Upper lobe of right lung (tissue), 1 donor: ENCODE measurements at regions not wholly inside any gene's neighbourhood (a gene's known extent, or its start where the extent isn't known, plus 50 kb on each side); places are given as distances from the start of the nearest gene placed in this dataset.

Source experiments
- ATAC-seq: fragments of 200-7000 bp; cut with Tn5 transposase; one replicate; pipeline ENCODE4 v1.9.1; 2020; ENCODE audit warnings: mild to moderate bottlenecking, moderate library complexity
- DNase-seq: peaks from one replicate; pipeline ENCODE4 v3.0.0-alpha.2; 2020
- H3K27ac ChIP-seq: fragments of 200-600 bp; one replicate; pipeline ENCODE4 v1.8.0; 2022
- H3K27me3 ChIP-seq: fragments of 200-600 bp; one replicate; pipeline ENCODE4 v1.8.0; 2022; ENCODE audit warnings: mild to moderate bottlenecking
- H3K36me3 ChIP-seq: fragments of 200-600 bp; one replicate; pipeline ENCODE4 v1.8.0; 2022
- H3K4me1 ChIP-seq: fragments of 200-600 bp; one replicate; pipeline ENCODE4 v1.8.0; 2022
- H3K4me3 ChIP-seq: fragments of 200-600 bp; one replicate; pipeline ENCODE4 v1.8.0; 2022; ENCODE audit warnings: mild to moderate bottlenecking
- H3K9me3 ChIP-seq: fragments of 200-600 bp; one replicate; pipeline ENCODE4 v1.8.0; 2022
- CTCF ChIP-seq: fragments of 200-600 bp; IDR thresholded peaks from one replicate; pipeline ENCODE4 v1.8.0; 2022; ENCODE audit warnings: antibody characterized with exemption
- intact Hi-C: fragments of 100-400 bp; cut with DNase I; formaldehyde crosslinking; loops from one replicate; pipeline ENCODE4 v1.11.0; 2022
- donor health status: DM: no; HTN: yes; CAD: no; lungs with severe emphysema.

DNA sequence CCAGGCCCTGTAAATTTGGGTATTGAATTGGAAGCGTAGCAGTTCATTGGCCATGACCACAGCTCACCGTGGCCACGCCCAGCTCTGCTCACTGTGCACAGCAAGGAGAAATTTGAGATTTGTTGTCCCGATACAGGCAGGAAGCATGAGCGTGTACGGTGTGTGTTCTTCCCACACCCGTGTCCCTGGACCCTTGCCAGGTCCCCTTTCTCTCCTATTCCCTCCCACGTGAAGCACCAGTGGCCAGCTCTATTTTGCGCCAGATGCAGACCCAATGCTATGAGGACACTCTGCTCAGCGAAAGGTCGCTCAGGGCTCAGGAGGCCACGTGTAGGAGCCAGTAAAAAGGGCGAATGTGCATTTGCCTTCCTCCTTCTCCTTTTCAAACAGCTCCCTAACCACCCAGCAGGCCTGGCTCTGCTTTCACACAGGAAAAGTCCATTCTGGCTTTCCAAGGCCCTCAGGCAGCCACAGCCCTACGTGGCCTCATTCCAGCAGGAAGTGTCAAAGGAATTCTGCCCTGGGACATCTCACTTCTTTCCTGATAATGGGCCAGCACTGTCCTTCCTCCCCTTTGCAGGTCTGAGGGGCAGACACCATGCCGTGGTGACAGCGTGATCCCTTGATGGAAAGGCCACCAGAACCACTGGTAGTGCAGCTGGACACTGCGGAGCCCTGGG lies 499.2 kb upstream of the CDH4 start:
- no peak for ATAC-seq

DNA sequence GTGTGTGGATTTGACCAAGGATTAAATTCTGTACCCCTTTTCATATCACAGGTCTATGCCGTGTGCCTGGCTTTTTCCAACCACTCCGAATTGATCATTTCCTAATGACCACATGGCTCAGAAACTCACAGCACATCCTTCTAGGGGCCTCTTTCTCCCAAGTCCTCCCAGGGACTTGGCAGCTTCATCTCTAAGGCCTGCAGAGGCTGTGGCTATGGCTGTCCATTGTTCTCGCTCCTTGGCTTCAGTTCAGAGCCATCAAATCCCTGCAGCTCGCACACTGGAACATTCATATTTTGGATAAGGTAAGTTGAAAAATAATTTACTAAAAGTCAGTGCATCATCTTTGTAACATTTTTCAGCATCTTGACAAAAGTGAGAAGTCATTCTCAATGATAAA lies 497.2 kb upstream of the CDH4 start:
- Histone ChIP-seq H3K9me3 (no peaks in the 10 kb centered on the region), H3K27me3 (no peaks in the 10 kb centered on the region), H3K4me1 (no peaks in the 10 kb centered on the region), H3K27ac (no peak overlapping the region), H3K4me3 (no peak overlapping the region), H3K36me3 (no peaks in the 10 kb centered on the region)
- intact Hi-C loops: no loop called here
- no peak for TF ChIP-seq CTCF
- no peak for ATAC-seq
- DNase-seq: no peak

More for the DNA sequence above, 499.2 kb upstream of the CDH4 start:
- no peaks in the 10 kb centered on the region for H3K9me3 ChIP-seq
- TF ChIP-seq CTCF: no peak
- H3K27me3 ChIP-seq: no peaks in the 10 kb centered on the region
- intact Hi-C loops: no loop called here
- no peak for DNase-seq
- H3K4me1 ChIP-seq: no peaks in the 10 kb centered on the region
- H3K36me3 ChIP-seq: no peaks in the 10 kb centered on the region
- H3K4me3 ChIP-seq: no peak overlapping the region
- H3K27ac ChIP-seq: no peak overlapping the region

DNA sequence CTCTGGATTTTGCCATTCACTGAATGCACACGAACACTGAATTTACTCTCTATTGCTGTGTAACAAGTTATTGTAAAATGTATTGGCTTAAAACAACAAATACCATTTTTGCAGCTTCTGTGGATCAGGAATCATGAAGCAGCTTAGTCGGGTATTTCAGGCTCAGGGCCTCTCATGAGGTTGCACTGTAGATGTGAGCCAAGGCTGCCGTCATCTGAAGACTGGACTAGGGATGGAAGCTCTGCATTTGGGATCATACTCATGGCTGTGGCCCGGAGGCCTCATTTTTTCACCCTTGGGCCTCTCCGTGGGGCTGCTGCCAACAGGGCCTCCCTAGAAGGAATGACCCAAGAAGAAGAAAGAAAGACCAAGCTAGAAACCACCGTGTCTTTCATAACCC lies 492.4 kb upstream of the CDH4 start:
- H3K4me3 ChIP-seq: no peak overlapping the region
- H3K9me3 ChIP-seq: no peaks in the 10 kb centered on the region
- no peak overlapping the region for H3K27ac ChIP-seq
- DNase-seq (no peak), ATAC-seq (no peak)
- H3K4me1 ChIP-seq: no peaks in the 10 kb centered on the region
- intact Hi-C loops: no loop called here
- no peaks in the 10 kb centered on the region for H3K36me3 ChIP-seq
- no peak for TF ChIP-seq CTCF
- no peaks in the 10 kb centered on the region for H3K27me3 ChIP-seq

- no peak for TF ChIP-seq CTCF
- no peak for ATAC-seq
- Histone ChIP-seq H3K9me3 (no peaks in the 10 kb centered on the region), H3K4me3 (no peak overlapping the region), H3K4me1 (no peaks in the 10 kb centered on the region), H3K36me3 (no peaks in the 10 kb centered on the region), H3K27ac (no peak overlapping the region), H3K27me3 (no peaks in the 10 kb centered on the region)
- DNase-seq: no peak
- intact Hi-C loops: no loop called here
Observed at GRCh38 chr20:60760256-60761000, 491.6 kb upstream of the CDH4 start.

GRCh38 chr20:60761056-60761455 lies 491.0 kb upstream of the CDH4 start:
- ATAC-seq (no peak), DNase-seq (no peak)
- Histone ChIP-seq H3K36me3 (no peaks in the 10 kb centered on the region), H3K9me3 (no peaks in the 10 kb centered on the region), H3K27ac (no peak overlapping the region), H3K4me3 (no peak overlapping the region), H3K4me1 (no peaks in the 10 kb centered on the region), H3K27me3 (no peaks in the 10 kb centered on the region)
- no peak for TF ChIP-seq CTCF
- intact Hi-C loops: no loop called here
